GM12892 (cell line): ENCODE measurements at regions not wholly inside any gene's neighbourhood (a gene's known extent, or its start where the extent isn't known, plus 50 kb on each side); places are given as distances from the start of the nearest gene placed in this dataset.

Experiments used
- POLR2A ChIP-seq: IDR thresholded peaks from 2 replicates; pipeline ENCODE4 v1.6.1; 2011; ENCODE audit warnings: low read depth, low read length, control low read depth
- POLR2AphosphoS5 ChIP-seq: IDR thresholded peaks from 2 replicates; pipeline ENCODE4 v1.6.1; 2011; ENCODE audit warnings: low read depth, low read length, control low read depth
- TAF1 ChIP-seq: IDR thresholded peaks from 2 replicates; pipeline ENCODE4 v1.6.1; 2011; ENCODE audit warnings: low read depth, mild to moderate bottlenecking, control low read depth, low read length, borderline replicate concordance

- TF ChIP-seq POLR2A = no peak
- TF ChIP-seq POLR2AphosphoS5 = no peak
- no peak for TF ChIP-seq TAF1
These were observed 140.7 kb downstream of the MINAR1 start for GRCh38 chr15:79572691-79573404.
